NCI-H1105 (cell line): ENCODE measurements at regions not wholly inside any gene's neighbourhood (a gene's known extent, or its start where the extent isn't known, plus 50 kb on each side); places are given as distances from the start of the nearest gene placed in this dataset.

Experiments
- DNase-seq: peaks from one replicate; lab custom pipeline; 2025; lab: John Stamatoyannopoulos, UW

DNA sequence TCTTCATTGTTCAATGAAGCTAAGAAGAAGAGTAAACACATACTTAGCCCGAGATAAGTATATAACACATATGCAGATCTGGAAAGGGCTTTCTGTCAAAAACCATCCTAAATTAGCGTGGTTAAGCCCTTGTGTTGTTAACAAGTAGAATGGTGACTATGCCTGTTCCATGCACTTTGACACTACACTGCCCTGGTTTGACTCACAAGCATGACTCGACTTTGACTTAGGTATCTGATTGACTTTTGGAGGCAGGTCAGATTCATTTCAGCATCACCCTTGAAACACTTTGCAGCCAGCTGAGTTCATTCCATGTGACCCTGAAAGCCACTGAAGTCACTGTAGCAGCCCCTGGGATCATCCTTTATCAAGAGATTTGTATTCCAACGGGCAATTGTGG, 239.8 kb downstream of the TBX18 start:
- no peak for DNase-seq

DNA sequence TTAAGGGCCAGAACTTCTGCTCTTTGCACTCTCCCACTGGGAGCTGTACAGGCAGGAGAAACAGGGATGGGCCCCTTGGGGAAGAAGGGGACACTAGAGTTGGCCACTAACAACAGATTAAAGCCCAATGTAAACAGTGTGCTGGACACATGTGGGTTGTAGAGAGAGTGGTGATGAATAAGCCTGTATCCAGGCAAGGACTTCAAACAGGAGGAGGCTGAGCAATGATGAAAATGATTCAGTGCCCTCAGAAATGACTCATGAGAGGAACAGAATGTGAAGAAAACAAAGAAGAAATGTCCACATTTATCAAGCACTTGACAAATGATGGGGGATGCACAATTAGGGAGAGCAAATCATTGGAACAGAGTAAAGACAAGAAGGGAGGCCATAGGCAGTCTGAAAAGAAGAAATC, 242.3 kb downstream of the TBX18 start:
- DNase-seq: no peak

DNA sequence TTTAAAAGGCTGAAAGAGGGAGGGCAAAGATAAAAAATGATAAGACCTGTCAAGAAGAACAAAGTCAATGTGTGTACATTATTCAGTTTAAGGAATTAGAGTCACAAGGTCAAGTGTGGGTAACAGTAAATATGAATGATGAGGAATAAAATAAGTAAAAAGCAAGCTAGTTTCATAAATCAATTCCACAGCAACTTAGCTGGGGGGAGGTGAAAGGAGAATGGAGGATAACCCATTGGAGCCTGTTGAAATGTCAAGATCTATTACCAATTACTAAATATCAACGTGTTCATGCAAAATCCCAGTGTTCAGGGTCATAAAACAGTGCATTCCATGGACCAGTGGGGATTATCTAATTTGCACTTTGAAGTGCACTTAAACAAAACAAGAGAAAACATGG, 242.9 kb downstream of the TBX18 start:
- DNase-seq: no peak

DNA sequence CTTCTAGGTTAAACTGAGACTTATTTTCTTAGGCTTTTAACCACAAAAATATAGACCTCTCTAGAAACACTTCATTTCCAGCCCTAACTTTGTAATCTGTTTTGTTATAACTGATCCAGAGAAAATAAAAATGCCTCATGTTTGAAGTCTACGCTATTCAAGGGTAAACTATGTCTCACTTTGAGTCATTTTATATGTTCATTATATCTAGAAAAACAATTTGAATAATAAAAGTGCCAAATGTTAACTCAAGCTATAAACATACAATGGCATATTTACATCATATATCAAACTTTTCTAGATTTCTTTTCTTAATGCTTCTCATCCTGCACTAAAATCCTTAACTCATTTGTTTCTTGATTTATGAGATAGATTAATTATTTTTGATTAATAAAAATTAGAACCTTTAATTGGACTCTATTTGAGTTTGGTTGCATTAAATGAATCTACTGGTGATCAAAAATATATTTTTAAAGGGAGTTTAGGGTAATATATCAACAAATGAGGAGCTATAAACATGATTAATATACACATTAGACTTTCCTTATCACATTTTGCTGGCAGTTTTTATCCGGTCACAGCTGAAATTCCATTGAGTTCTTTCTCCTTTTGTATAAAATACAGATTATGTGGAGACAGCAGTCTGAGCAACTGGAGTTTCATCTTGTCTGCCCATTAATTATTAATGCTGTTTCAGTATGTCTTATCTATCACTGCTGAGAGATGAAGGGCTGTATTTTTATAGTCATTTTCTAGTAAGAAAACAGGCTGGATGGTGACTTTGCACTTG, 246.5 kb downstream of the TBX18 start:
- DNase-seq: no peak

DNA sequence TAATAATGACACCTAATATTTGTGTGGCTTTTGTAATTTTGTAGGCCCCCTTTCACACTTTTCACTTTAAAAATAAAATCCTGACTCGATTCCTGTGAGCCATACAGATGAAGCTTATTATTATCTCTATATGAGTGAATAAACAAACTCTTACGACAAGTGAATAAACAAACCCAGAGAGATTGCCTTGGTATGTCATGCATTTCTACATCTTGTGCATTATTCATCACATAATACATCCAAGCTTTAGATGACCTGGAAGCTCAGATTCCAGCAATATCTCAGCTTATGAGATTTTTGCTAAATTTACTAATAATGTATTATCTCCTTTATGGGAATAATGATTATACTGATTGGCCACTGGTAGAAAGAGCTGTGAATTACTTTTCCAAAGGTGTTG, 248.2 kb downstream of the TBX18 start:
- DNase-seq: no peak

DNA sequence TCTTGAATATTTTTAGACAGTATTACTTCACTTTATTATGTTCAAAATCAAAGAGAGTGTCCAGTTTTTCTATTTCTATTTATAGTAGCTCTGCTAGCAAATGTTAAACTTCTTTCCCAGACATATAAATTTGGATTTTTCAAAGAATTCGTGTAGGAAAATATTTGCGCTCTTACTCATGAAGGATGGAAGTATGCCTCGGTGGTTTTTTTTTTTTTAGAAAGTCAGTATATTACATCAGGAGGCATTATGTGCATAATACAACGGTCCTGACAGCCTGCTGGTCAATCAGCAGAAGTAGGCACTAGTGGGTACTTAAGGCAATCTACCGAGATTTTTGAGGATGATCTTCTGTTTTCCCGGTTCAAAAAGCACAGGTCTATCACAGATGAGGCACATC, 249.3 kb downstream of the TBX18 start:
- no peak for DNase-seq

DNA sequence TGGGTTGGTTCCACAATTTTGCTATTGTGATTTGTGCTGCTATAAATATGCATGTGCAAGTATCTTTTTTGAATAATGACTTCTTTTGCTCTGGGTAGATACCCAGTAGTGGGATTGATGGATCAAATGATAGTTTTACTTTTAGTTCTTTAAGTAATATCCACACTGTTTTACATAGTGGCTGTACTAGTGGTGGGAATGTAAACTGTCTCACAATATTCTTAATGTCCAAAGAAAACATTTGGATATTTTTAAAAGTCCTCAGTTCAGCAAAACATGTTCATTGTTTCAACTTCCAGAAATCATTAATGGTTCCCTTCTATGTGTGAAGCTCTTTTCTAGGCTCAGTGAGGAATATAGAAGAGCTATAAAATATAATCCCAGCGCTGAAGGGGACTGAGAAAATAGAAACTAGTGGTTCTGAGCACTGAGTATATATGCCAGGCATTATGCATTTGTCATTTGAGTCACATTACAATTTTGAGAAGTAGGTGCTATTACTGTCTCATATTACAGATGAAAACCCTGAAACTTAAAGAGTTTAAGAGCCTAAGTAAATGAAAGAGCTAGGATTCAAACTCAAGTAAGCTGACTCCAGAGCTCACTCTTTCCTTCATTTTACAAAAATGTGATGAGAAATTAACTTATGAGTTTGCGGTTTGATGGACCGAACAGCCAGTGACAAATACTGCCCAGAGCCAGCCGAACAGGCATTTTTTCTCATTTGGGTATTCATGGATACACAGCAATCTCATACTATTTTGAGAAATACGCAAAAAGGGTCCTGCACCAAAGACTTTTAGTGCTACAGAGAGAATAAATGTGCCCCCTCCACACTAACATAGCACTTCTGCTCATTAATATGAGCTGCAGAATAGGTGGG, 250.1 kb downstream of the TBX18 start:
- DNase-seq: no peak

DNA sequence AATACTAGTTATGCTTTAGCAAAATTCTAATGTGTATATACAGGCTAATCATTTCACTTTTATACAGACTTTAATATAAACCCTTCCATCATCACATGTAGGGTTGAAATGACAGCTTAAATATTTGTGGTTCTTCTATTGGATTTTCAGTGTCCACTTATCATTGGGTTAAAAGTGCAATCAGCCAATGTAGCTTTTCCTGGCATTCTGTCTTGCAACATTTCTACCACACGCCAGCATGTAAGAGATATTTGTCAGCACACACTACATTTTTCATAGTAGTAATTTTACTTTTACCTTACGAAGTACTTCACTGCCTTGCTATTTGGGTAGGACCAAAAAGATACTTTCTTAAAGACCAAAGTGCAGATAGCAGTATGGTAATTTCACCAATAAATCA, 252.0 kb downstream of the TBX18 start:
- DNase-seq: no peak

DNA sequence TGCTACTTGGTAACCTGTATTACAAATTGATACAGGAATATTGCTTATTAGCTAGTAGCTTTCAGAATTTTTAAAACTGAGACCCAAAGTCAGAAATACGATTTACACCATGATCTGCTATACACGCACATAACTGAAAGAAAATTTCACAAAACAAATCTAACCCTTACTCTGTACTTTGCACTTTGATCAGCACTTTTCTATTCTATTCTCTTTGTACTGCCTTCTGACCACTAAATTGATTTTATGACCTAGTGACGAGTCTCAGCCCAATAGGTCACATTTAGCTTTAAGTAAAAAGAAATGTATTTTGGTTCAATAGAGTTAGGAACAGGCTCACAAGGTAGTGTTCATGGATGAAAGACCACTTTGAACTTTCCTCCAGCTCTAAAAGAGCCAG, 252.5 kb downstream of the TBX18 start:
- DNase-seq: no peak

DNA sequence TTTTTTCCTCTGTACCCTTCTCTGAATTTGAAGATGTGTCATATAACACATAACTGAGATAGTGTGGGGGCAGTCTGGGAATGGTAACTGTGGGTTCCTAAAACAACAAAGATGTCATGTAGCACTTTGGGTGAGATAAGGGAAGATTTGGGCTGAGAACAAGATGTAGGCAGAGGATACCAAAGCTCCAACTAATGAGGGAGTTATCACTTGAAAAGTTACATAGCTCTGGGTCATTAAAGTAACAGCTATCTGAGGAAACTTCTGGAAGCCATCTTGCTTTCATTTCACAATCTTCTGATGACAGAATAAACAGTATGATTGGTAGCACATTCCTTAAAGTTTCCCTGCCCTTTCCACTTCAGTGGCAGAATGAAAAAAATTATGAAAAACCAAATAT, 255.4 kb downstream of the TBX18 start:
- DNase-seq: no peak

DNA sequence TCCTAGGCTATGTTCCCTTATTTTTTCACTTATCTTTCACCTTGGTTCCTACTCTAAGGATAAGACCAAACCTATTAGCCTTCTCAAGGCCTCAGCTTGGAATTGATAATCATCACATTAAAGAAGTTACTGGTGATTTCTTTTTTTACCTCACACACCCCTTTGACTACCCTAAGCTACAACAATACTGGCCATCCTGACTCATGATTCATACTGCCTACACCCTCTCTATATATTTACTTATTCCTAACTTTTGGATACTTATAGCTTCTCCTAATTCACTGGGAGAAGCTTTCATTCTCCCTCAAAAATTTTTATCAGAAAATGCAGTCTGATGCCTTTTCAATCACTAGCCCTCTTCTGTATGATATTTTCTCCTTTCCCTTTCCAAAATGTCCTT, 256.1 kb downstream of the TBX18 start:
- DNase-seq: no peak

DNA sequence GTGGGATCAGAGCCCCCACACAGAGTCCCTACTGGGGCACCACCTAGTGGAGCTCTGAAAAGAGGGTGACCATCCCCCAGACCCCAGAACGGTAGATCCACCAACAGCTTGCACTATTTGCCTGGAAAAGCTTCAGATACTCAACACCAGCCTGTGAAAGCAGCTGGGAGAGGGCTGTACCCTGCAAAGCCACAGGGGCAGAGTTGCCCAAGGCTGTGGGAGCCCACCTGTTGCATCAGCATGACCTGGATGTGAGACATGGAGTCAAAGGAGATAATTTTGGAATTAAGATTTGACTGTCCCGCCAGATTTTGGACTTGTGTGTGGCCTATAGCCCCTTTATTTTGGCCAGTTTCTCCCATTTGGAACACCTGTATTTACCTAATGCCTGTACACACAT, 260.4 kb downstream of the TBX18 start:
- DNase-seq: no peak

DNA sequence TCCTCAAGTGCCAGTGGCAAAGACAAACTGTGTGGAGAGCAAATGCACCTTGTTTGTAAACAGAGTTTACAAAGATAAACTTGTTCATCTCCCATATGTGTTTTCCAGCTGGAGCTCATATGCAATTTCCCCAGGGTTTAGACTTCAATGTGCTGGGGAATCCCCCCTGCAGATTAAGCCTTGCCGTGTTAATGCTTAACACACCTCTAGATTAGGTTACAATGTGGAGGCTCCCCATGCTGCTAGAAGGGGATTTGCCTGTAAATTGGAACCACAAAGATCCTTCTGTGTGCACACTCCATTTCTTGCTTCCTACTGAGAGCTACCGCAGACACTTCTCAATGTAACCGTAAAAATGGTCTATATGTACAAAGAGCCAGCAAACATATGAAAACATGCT, 263.1 kb downstream of the TBX18 start:
- no peak for DNase-seq

DNA sequence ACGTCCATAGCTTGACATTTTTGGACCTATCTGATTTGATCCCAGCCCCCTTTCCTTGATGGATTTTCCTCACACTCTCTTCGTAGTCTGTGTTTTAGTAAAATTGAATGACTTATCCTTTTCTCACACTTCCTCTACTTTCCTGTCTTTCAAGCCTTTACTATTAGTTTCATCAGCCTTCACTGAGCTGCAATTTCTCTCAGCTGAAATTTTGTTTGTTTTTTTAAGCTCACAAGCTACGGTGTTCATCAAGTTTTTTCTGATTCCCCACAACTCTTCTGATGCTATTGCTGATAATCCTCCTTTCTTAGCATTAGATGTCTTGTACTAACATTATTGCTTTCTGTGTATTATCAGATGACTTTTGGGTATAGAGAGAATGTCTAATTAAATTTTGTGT, 263.7 kb downstream of the TBX18 start:
- no peak for DNase-seq

DNA sequence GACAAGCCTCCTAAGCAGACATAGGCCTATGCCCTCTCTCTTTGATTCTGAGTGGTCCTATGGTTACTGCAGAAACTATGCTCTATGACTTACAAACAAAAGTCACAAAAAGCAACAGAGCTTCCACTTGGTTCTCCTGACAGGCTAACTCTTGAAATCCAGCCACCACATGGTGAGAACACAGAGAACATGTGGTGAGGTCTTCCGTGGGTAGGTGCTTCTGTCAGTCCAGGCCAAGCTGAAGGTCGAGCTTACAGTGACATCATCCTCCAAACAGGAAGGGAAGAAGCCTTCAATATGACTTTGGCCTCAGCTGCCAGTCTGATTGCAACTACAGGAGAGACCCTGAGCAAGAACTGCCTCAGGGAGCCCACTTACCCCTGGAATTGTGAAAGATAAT, 265.5 kb downstream of the TBX18 start:
- no peak for DNase-seq

DNA sequence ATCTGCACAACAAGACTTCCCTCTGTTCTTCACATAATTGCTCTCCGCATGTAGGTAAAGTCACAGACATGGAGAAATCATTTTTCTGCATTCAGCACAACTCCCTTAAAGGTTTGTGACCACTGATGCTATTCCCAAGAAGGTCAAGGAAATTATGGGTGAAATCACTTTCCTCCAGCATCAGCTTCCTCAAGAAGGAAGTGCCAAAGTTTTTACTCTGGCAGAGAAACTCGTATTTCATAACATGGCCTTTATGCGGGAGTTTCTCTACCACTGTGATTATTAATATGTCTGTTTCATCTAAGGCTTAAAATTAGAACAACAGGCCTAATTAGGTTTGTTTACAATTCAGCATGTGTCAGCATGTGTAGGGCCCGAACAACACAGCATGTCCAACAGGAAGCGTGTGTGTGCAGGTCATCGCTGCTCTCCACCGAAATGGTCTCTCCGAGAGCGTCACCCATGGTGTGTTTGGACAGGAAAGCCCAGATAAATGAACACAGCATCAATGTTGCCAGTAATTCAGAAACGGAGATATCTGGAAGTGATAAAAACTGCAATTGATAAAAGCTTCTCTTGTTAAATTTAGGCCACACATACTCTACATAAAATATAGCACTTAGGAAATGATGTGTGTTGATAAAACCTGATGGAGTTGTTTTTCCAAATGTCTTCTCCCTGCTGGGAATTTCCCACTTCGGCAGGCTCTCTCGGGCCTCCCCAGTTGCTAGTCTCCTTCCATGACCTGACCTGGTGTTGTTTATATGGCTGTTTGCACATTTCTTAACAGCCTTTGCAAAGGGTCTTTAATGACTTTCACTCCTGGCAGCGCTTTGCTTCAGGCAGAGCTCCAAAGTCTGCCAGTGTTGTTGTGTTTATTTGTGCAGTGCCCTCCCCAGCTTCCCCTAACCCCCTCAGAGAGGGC, 265.1 kb upstream of the CEP162 start:
- no peak for DNase-seq

DNA sequence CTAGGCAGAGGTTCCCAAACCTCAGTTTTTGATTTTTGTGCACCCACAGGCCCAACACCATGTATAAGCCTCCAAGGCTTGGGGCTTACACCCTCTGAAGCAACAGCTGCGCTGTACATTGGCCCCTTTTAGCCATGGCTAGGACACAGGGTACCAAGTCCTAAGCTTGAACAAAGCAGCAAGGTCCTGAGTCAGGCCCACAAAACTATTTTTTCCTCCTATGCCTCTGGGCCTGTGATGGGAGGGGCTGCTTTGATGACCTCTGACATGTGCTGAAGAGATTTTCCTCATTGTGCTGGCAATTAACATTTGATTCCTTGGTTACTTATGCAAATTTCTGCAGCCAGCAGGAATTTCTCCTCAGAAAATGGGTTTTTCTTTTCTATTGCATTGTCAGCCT, 262.2 kb upstream of the CEP162 start:
- no peak for DNase-seq

DNA sequence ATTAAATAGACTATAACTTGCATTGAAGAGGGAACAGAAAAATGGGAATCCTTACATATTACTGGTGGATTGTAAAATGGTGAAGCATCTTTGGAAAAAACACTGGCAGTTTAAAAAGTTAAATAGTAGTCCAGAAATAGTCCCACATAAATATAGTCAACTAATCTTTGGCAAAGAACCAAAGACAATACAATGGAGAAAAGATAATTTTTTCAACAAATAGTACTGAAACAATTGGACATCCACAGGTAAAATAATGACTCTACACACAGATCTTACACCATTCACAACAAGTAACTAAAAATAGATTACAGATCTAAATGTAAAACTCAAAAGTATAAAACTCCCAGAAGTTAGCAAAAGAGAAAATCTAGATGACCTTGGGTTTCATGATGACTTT, 259.1 kb upstream of the CEP162 start:
- no peak for DNase-seq

DNA sequence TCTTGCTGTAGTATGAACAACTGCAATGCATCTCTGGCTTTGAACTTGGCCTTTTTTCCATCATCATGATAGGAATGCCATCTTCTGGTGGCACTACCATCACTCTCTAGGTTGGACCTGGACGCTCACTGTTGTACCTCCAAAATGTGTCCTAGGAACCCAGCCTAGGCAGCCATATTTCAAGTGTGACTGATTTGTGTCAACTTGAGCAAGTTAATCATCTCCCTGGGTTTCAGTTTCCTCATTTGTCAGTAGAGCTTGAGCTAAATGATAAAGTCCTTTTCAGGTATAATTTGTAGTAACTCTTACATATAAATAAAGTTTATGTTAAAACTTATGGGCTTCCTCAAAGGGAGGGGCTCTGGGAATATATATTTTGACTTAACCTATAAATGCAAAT, 241.7 kb upstream of the CEP162 start:
- DNase-seq: no peak

DNA sequence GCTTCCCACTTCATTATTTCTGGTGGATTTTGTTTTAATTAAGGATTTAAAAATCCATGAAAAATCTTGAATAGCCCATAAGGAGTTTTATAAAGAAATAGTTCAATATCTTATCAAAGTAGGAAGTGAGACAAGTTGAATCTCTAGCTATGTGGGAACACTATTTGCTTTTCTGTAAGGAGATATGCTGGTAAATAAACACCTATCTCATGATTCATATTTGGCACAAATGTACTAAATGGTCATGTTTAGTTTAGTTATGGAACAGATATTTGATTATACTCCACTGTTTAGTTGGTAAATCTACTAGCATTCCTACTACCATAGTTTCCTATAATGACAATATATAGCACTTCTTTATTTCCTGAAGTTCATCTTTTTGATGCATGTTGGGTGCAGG, 239.9 kb upstream of the CEP162 start:
- DNase-seq: no peak

DNA sequence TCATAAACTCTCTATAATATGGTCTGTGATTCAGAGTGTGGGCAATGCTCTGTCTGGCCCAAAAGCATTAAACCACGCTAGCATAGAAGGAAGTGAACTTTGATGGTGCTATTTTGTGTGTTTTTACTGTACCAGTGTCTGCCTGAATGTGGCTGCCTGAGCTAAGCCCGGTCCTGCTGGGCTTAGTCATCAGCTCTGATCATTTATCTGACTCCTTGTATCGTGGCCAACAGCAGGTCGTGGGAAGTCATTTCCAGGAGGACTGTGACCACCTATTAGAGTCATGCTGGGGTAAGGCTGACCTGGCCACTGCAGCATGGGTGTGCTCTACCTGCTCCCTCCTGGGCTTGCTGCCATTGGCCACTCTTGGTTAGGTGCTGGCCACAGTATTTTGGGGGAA, 239.1 kb upstream of the CEP162 start:
- DNase-seq: no peak

DNA sequence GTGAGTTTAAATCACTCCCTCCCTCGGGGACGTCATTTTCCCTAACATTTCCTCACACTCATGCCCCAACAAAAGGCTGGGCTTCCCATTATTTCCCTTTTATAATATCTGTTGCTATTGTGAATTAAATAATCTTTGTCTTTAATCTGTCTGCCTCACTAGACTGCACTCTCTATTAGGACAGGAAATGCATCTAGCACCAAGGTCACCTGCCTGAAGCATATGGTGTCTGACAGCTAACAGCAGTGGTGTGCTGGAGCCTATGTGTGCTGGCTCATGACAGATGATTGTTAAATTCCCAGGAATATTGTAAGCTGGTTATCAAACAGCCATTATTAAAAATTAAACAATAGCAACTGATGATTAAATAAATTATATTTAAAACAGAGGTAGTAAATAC, 237.0 kb upstream of the CEP162 start:
- no peak for DNase-seq
